PC-9 (cell line): ENCODE measurements at regions not wholly inside any gene's neighbourhood (a gene's known extent, or its start where the extent isn't known, plus 50 kb on each side); places are given as distances from the start of the nearest gene placed in this dataset.
"Not testable (repeated sequence)": the region's sequence is repeated elsewhere in the genome, so short reads cannot be mapped to it uniquely, and the experiment has no call there.

Experiments used
- BruUV-seq: library from RNA; stranded (reverse); fragments of 400-500 nt; replicated peaks from 2 replicates; lab custom pipeline; 2021; lab: Mats Ljungman, UMichigan
- CTCF ChIA-PET: fragments of 300-600 bp; sonication (Branson Sonifier 250); formaldehyde crosslinking; loops from one replicate; lab custom pipeline; 2022; ENCODE audit warnings: antibody characterized with exemption; lab: Charles Lee
- POLR2A ChIA-PET: fragments of 300-600 bp; sonication (Branson Sonifier 250); formaldehyde crosslinking; loops from one replicate; lab custom pipeline; 2022; ENCODE audit warnings: antibody characterized with exemption; ENCODE audit not compliant: unreplicated experiment; lab: Charles Lee
- DNase-seq, 2 experiments: peaks; one replicate each; pipeline versions ENCODE4 v3.0.0 to v3.0.0-alpha.2; 2015 to 2022; ENCODE audit warnings: mixed read lengths in 1 of 2
- H2AFZ ChIP-seq: fragments of 200-600 bp; sonication (generic); 2 replicates; pipeline ENCODE4 v1.8.1; 2017; ENCODE audit warnings: antibody characterized with exemption
- H3F3A ChIP-seq: fragments of 200-600 bp; sonication (generic); 2 replicates; pipeline ENCODE4 v1.8.1; 2017; ENCODE audit warnings: antibody characterized with exemption, mild to moderate bottlenecking, low read depth; ENCODE audit not compliant: insufficient read depth
- H3K27ac ChIP-seq: fragments of 200-600 bp; sonication (generic); 2 replicates; pipeline ENCODE4 v1.6.1; 2016; ENCODE audit warnings: mixed run types
- H3K27me3 ChIP-seq: fragments of 200-600 bp; sonication (generic); 2 replicates; pipeline ENCODE4 v1.6.1; 2016; ENCODE audit warnings: low read depth, mixed run types; ENCODE audit not compliant: insufficient read depth
- H3K36me3 ChIP-seq: fragments of 200-600 bp; sonication (generic); 2 replicates; pipeline ENCODE4 v1.6.1; 2016; ENCODE audit warnings: low read depth, mixed run types
- H3K4me1 ChIP-seq: fragments of 200-600 bp; sonication (generic); replicated peaks from 2 replicates; pipeline ENCODE4 v1.6.1; 2016; ENCODE audit warnings: mixed run types; ENCODE audit not compliant: insufficient read depth
- H3K4me2 ChIP-seq: fragments of 200-600 bp; sonication (generic); 2 replicates; pipeline ENCODE4 v1.6.1; 2017; ENCODE audit warnings: mixed run types
- H3K4me3 ChIP-seq: fragments of 200-600 bp; sonication (generic); 2 replicates; pipeline ENCODE4 v1.6.1; 2016; ENCODE audit warnings: mixed run types
- H3K79me2 ChIP-seq: fragments of 200-600 bp; sonication (generic); 2 replicates; pipeline ENCODE4 v1.6.1; 2017; ENCODE audit warnings: low read depth, mixed run types
- H3K9me2 ChIP-seq: fragments of 200-600 bp; sonication (generic); 2 replicates; pipeline ENCODE4 v1.8.1; 2017; ENCODE audit warnings: mild to moderate bottlenecking; ENCODE audit not compliant: insufficient read depth
- H3K9me3 ChIP-seq: fragments of 200-600 bp; sonication (generic); 2 replicates; pipeline ENCODE4 v1.8.1; 2016; ENCODE audit warnings: low read depth; ENCODE audit not compliant: insufficient read depth
- H4K20me1 ChIP-seq: fragments of 200-600 bp; sonication (generic); 2 replicates; pipeline ENCODE4 v1.8.1; 2017; ENCODE audit not compliant: insufficient read depth
- EZH2 ChIP-seq: fragments of 200-600 bp; sonication (generic); IDR thresholded peaks from 2 replicates; pipeline ENCODE4 v1.8.0; 2017; ENCODE audit warnings: antibody characterized with exemption, low read depth
- intact Hi-C: fragments of 100-400 bp; cut with micrococcal nuclease; formaldehyde crosslinking; loops from one replicate; pipeline ENCODE4 v1.10.0; 2022; ENCODE audit not compliant: unreplicated experiment
- TF ChIP-seq, protein P1 (sequence below): fragments of 200-600 bp; sonication (generic); conservative IDR thresholded peaks from 2 replicates; pipeline ENCODE4 v1.6.1; 2017; ENCODE audit warnings: mixed run types, antibody characterized with exemption, mild to moderate bottlenecking, moderate library complexity

DNA sequence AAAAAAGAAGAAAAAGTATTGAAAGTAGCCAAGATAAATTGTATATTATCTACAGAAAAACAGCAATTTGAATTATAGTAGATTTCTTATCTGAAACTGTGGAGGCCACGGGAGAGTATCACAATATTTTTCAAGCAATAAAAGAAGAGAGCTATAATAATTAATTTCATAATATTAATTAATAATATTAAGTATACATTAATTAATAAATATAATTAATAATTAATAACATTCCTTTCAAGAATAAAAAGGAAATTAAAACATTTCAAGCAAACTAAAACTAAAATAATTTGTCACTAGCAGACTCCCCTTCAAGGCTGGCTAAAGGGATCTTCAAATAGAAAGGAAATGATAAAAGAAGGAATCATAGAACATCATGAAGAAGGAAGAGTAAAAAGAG is 372.7 kb upstream of the KYNU start:
- no peak overlapping the region for H3K27ac ChIP-seq

DNA sequence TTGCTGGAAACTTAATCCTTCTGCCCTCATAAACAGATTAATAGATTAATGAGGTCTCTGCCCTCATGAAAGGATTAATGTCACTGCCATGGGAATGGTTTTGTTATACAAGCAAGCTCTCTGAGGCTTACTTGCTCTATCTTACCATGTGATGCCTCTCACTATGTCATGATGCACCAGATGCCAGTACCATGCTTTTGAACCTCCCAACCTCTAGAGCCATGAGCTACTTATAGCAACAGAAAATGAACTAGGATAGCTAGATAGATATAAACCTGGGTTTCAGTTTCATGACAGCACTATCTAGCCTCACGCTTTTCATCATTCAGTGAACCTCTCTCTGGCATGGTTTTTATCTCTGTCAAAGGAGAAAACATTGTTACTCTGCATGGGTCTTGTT is 371.6 kb upstream of the LRP1B start:
- intact Hi-C loops = no loop called here
- no peak overlapping the region for H3K4me2 ChIP-seq
- POLR2A ChIA-PET = no interaction called here
- no peaks in the 10 kb centered on the region for H3K36me3 ChIP-seq
- TF ChIP-seq, protein P1, sequence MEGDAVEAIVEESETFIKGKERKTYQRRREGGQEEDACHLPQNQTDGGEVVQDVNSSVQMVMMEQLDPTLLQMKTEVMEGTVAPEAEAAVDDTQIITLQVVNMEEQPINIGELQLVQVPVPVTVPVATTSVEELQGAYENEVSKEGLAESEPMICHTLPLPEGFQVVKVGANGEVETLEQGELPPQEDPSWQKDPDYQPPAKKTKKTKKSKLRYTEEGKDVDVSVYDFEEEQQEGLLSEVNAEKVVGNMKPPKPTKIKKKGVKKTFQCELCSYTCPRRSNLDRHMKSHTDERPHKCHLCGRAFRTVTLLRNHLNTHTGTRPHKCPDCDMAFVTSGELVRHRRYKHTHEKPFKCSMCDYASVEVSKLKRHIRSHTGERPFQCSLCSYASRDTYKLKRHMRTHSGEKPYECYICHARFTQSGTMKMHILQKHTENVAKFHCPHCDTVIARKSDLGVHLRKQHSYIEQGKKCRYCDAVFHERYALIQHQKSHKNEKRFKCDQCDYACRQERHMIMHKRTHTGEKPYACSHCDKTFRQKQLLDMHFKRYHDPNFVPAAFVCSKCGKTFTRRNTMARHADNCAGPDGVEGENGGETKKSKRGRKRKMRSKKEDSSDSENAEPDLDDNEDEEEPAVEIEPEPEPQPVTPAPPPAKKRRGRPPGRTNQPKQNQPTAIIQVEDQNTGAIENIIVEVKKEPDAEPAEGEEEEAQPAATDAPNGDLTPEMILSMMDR = no peak
- TF ChIP-seq EZH2 = no peak
- H3K9me2 ChIP-seq = peaks cover 3% of the 10 kb centered on the region; the same call in 1 of the 2 replicates
- no peak overlapping the region for H2AFZ ChIP-seq
- no peak for DNase-seq
- no peaks in the 10 kb centered on the region for H3K9me3 ChIP-seq
- CTCF ChIA-PET = no interaction called here
- no peaks in the 10 kb centered on the region for H3K27me3 ChIP-seq
- no peaks in the 10 kb centered on the region for H3F3A ChIP-seq
- no peaks in the 10 kb centered on the region for H4K20me1 ChIP-seq
- no peaks in the 10 kb centered on the region for H3K4me1 ChIP-seq
- no TSS peak for BruUV-seq
- no peak overlapping the region for H3K27ac ChIP-seq
- no peaks in the 10 kb centered on the region for H3K79me2 ChIP-seq
- no peak overlapping the region for H3K4me3 ChIP-seq

More for the DNA sequence above, 372.7 kb upstream of the KYNU start:
- CTCF ChIA-PET = no interaction called here
- Histone ChIP-seq H3K9me2 (peaks cover 3% of the 10 kb centered on the region; the same call in 1 of the 2 replicates), H3K9me3 (no peaks in the 10 kb centered on the region), H3K4me1 (no peaks in the 10 kb centered on the region), H3F3A (no peaks in the 10 kb centered on the region), H3K4me2 (no peak overlapping the region), H2AFZ (no peak overlapping the region), H3K36me3 (no peaks in the 10 kb centered on the region), H3K27me3 (no peaks in the 10 kb centered on the region), H3K4me3 (no peak overlapping the region), H4K20me1 (no peaks in the 10 kb centered on the region), H3K79me2 (no peaks in the 10 kb centered on the region)
- POLR2A ChIA-PET = no interaction called here
- TF ChIP-seq EZH2 = no peak
- TF ChIP-seq, protein P1 = no peak
- DNase-seq = no peak
- no TSS peak for BruUV-seq
- intact Hi-C loops = no loop called here

DNA sequence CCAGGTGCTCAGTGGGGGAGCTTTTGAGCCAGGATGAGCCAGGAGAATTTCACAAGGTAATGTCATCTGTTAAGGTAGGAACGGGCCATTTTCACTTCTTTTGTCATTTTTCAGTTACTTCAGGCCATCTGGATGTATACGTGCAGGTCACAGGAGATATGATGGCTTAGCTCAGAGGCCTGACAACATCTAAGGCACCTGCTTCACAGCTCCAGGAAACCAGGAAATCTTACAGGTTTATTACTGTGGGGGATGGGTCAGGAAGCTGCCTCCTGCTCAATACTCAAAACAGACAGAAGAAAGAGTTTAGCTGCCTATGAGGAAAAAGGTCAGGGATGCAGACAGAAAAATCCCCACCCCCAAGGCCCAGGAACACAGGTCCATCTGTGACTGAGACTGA is 364.3 kb upstream of the LRP1B start:
- ChIA-PET POLR2A (interaction anchor here (0.6 kb wide), 2 partner anchors 356 to 735 kb away, joined by 3 to 4 read pairs; no protein-coding TSS in a partner anchor), CTCF (no interaction called here)
- Histone ChIP-seq H3K9me3 (no peaks in the 10 kb centered on the region), H3K4me3 (no peak overlapping the region), H3K27ac (no peak overlapping the region), H3K4me1 (no peaks in the 10 kb centered on the region), H4K20me1 (no peaks in the 10 kb centered on the region), H2AFZ (no peak overlapping the region; the same call in 1 of the 2 replicates), H3K36me3 (no peaks in the 10 kb centered on the region), H3F3A (no peaks in the 10 kb centered on the region), H3K27me3 (no peaks in the 10 kb centered on the region), H3K9me2 (no peaks in the 10 kb centered on the region), H3K79me2 (no peaks in the 10 kb centered on the region), H3K4me2 (no peak overlapping the region)
- no peak for DNase-seq
- intact Hi-C loops = no loop called here
- no peak for TF ChIP-seq EZH2
- TF ChIP-seq, protein P1 = no peak
- BruUV-seq = no TSS peak

DNA sequence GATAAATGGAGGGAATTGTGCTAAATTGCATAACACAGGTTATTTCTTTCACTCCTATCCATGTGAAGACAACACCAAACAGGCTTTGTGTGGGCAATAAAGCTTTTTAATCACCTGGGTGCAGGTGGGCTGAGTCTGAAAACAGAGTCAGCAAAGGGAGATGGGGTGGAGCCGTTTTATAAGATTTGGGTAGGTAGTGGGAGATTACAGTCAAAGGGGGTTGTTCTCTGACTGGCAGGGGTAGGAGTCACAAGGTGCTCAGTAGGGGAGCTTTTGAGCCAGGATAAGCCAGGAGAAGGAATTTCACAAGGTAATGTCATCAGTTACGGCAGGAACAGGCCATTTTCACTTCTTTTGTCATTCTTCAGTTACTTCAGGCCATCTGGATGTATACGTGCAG is 358.8 kb upstream of the LRP1B start:
- H3K4me3 ChIP-seq, H3K36me3 ChIP-seq, H3K4me1 ChIP-seq, H3K27ac ChIP-seq, H3K9me2 ChIP-seq, intact Hi-C loops, H2AFZ ChIP-seq, H3K27me3 ChIP-seq, H3F3A ChIP-seq, H3K79me2 ChIP-seq, CTCF ChIA-PET, H4K20me1 ChIP-seq, H3K4me2 ChIP-seq, BruUV-seq, H3K9me3 ChIP-seq, DNase-seq, POLR2A ChIA-PET: not testable (repeated sequence)
